GM23248 (cell line): ENCODE measurements at regions not wholly inside any gene's neighbourhood (a gene's known extent, or its start where the extent isn't known, plus 50 kb on each side); places are given as distances from the start of the nearest gene placed in this dataset.

Source experiments
- DNase-seq: peaks from one replicate; pipeline ENCODE4 v3.0.0-alpha.2; 2015
- H2AFZ ChIP-seq: fragments of 200-600 bp; sonication (generic); 2 replicates; pipeline ENCODE4 v1.6.1; 2016; ENCODE audit warnings: antibody characterized with exemption
- H3F3A ChIP-seq: fragments of 200-600 bp; sonication (generic); 2 replicates; pipeline ENCODE4 v1.6.1; 2016; ENCODE audit warnings: mild to moderate bottlenecking, antibody characterized with exemption, mixed run types; ENCODE audit not compliant: insufficient read depth
- H3K27ac ChIP-seq: fragments of 200-600 bp; sonication (generic); 2 replicates; pipeline ENCODE4 v1.5.1; 2016; ENCODE audit warnings: mild to moderate bottlenecking
- H3K27me3 ChIP-seq: fragments of 200-600 bp; sonication (generic); replicated peaks from 2 replicates; pipeline ENCODE4 v1.6.1; 2016; ENCODE audit warnings: mild to moderate bottlenecking; ENCODE audit not compliant: insufficient read depth
- H3K36me3 ChIP-seq: fragments of 200-600 bp; sonication (generic); 2 replicates; pipeline ENCODE4 v1.6.1; 2016; ENCODE audit warnings: low read depth, mild to moderate bottlenecking
- H3K4me1 ChIP-seq: fragments of 200-600 bp; sonication (generic); 2 replicates; pipeline ENCODE4 v1.6.1; 2016; ENCODE audit warnings: mild to moderate bottlenecking; ENCODE audit not compliant: insufficient read depth
- H3K4me2 ChIP-seq: fragments of 200-600 bp; sonication (generic); one replicate; pipeline ENCODE4 v1.6.1; 2016; ENCODE audit warnings: mild to moderate bottlenecking; ENCODE audit not compliant: unreplicated experiment
- H3K4me3 ChIP-seq: fragments of 200-600 bp; sonication (generic); 2 replicates; pipeline ENCODE4 v1.5.1; 2016; ENCODE audit warnings: mild to moderate bottlenecking
- H3K79me2 ChIP-seq: fragments of 200-600 bp; sonication (generic); 2 replicates; pipeline ENCODE4 v1.6.1; 2016; ENCODE audit warnings: mild to moderate bottlenecking; ENCODE audit not compliant: insufficient read depth
- H3K9ac ChIP-seq: fragments of 200-600 bp; sonication (generic); 2 replicates; pipeline ENCODE4 v1.6.1; 2016; ENCODE audit warnings: mild to moderate bottlenecking
- H3K9me2 ChIP-seq: fragments of 200-600 bp; sonication (generic); 2 replicates; pipeline ENCODE4 v1.6.1; 2016; ENCODE audit warnings: mixed run types, mild to moderate bottlenecking, moderate library complexity; ENCODE audit not compliant: insufficient read depth
- H3K9me3 ChIP-seq: fragments of 200-600 bp; sonication (generic); one replicate; pipeline ENCODE4 v1.6.1; 2017; ENCODE audit warnings: low read depth
- H4K20me1 ChIP-seq: fragments of 200-600 bp; sonication (generic); 2 replicates; pipeline ENCODE4 v1.6.0; 2016; ENCODE audit not compliant: insufficient read depth
- EZH2 ChIP-seq: fragments of 200-600 bp; sonication (generic); IDR thresholded peaks from 2 replicates; pipeline ENCODE4 v1.6.1; 2018; ENCODE audit warnings: antibody characterized with exemption, mild to moderate bottlenecking; ENCODE audit not compliant: insufficient read depth, poor library complexity, severe bottlenecking
- EZH2phosphoT487 ChIP-seq: fragments of 200-600 bp; sonication (generic); IDR thresholded peaks from 2 replicates; pipeline ENCODE4 v1.6.1; 2018; ENCODE audit warnings: antibody characterized with exemption, moderate library complexity, mild to moderate bottlenecking, low read depth; ENCODE audit not compliant: insufficient read depth
- WGBS, 2 experiments: methylation state at CpG; one replicate each; pipeline ENCODE4 v1.1.6; 2015 to 2017; ENCODE audit warnings: low lambda C conversion rate in 2 of 2, low coverage in 1 of 2; ENCODE audit errors: missing lambda C conversion rate in 2 of 2; 5-methylcytosine and 5-hydroxymethylcytosine counted together
- in situ Hi-C: fragments of 300-500 bp; cut with MboI; formaldehyde crosslinking; loops from 2 replicates; pipeline ENCODE4 v1.15.0; 2020

DNA sequence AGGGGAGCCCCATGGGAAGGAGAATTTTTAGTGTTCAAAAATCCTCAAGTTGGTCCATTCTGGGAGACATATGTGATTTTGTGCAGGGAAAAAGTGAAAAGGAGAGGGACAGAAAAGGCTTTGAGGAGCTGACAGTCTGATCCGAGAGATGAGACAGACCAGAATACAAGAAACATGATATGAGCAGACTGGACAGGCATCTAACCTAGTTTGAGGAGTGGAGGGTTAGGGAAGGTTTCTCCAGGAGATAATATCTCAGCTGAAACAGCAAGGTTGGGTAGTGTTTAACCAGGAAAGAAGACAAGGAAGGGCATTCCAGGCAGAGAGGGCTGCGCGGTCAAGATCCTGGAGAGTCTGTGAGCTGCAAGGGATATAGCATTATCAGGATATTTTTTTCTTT, 101.4 kb upstream of the NCAM1 start:
- Histone ChIP-seq H3K9me2 (no peaks in the 10 kb centered on the region), H3K4me3 (no peak overlapping the region), H3K36me3 (no peaks in the 10 kb centered on the region), H2AFZ (no peak overlapping the region), H3K9ac (no peak overlapping the region), H3F3A (no peaks in the 10 kb centered on the region), H3K9me3 (no peaks in the 10 kb centered on the region), H3K4me2 (no peak overlapping the region), H3K27me3 (0 out of 2 replicates have a peak, but pooled peaks cover 4% of the 10 kb centered on the region), H3K4me1 (no peaks in the 10 kb centered on the region), H3K27ac (no peak overlapping the region), H4K20me1 (no peaks in the 10 kb centered on the region), H3K79me2 (no peaks in the 10 kb centered on the region)
- no peak for DNase-seq
- TF ChIP-seq EZH2phosphoT487 (no peak), EZH2 (no peak)
- 78 to 86% methylated on average over 3 of the region's 3 CpGs for WGBS, 2 experiments
- in situ Hi-C loops, result no loop called here

DNA sequence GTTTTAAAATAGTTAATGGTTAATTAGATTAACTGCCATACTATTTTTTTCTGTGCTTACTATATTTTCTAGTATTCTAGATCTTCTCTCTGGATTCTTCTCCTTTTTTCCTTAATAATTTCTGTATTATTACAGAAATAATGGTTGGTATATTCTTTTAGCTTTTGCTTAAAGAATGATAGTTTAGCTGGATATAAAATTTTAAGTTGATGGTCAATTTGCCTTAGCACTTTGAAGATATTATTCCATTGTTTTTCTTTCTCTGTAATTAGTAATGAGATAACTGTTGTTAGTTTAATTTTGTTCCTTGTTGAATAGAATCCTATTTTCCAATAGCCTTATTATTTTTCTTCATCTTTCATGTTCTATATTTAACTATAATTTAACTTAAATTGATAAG, 99.9 kb upstream of the NCAM1 start:
- Histone ChIP-seq H3K4me1 (no peaks in the 10 kb centered on the region), H4K20me1 (no peaks in the 10 kb centered on the region), H3K79me2 (no peaks in the 10 kb centered on the region), H3K9me2 (no peaks in the 10 kb centered on the region), H3K9me3 (no peaks in the 10 kb centered on the region), H3F3A (no peaks in the 10 kb centered on the region), H3K36me3 (no peaks in the 10 kb centered on the region), H2AFZ (no peak overlapping the region), H3K4me3 (no peak overlapping the region), H3K27me3 (no peaks in the 10 kb centered on the region), H3K4me2 (no peak overlapping the region), H3K27ac (no peak overlapping the region), H3K9ac (no peak overlapping the region)
- in situ Hi-C loops, result no loop called here
- TF ChIP-seq EZH2phosphoT487 (no peak), EZH2 (no peak)
- DNase-seq, result no peak

DNA sequence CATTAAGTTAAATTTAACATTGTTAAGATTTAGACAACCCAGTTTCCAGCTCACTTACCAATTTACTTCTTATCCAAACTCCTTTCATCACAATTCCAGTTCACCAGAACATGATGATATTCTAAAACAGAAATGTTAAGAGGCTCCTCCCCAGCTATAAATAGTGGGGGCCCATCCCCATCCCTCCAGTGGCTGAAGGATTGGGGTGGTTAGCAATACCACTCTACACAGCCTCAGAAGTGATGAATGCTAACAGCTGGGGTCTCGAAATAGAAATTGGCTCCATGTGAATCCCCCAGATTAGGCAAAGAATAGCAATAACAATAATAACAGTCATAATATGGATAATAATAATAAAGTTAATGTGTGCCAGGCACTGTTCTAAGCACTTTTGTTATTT, 97.9 kb upstream of the NCAM1 start:
- Histone ChIP-seq H3K4me1 (no peaks in the 10 kb centered on the region), H3K9me3 (no peaks in the 10 kb centered on the region), H3K9ac (no peak overlapping the region), H3K27ac (no peak overlapping the region), H3K27me3 (no peaks in the 10 kb centered on the region), H4K20me1 (no peaks in the 10 kb centered on the region), H3K79me2 (no peaks in the 10 kb centered on the region), H3K36me3 (no peaks in the 10 kb centered on the region), H2AFZ (no peak overlapping the region), H3K4me2 (no peak overlapping the region), H3K9me2 (no peaks in the 10 kb centered on the region), H3F3A (no peaks in the 10 kb centered on the region), H3K4me3 (no peak overlapping the region)
- TF ChIP-seq EZH2phosphoT487, result no peak
- no peak for TF ChIP-seq EZH2
- DNase-seq, result no peak
- 8 to 12% methylated on average over 1 of the region's 1 CpG for WGBS, 2 experiments
- in situ Hi-C loops, result no loop called here

DNA sequence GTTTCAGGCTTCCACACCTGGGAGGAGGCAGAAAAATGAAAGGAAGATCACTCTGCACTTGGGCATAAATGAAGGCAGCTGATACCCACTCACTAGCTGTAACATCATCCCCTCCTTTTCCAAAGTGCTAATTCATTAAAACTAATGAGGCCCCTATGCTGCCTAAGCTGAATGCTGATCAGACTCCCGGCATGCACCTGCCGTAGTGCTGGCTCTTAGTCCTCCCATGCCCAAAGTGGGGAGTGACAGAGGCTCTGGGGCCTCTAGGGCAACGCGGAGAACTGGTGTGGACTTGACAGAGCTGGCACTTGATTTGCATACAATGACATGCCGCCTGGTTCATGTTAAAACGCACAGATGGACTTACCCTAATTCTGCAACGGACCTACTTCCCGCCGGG, 96.5 kb upstream of the NCAM1 start:
- H3K9ac ChIP-seq, result no peak overlapping the region
- H3K36me3 ChIP-seq, result no peaks in the 10 kb centered on the region
- no peaks in the 10 kb centered on the region for H3K4me1 ChIP-seq
- in situ Hi-C loops, result no loop called here
- no peaks in the 10 kb centered on the region for H3K79me2 ChIP-seq
- H3K9me2 ChIP-seq, result no peaks in the 10 kb centered on the region
- H3K27me3 ChIP-seq, result no peaks in the 10 kb centered on the region
- 47 to 54% methylated on average over 9 of the region's 9 CpGs for WGBS, 2 experiments
- TF ChIP-seq EZH2phosphoT487 (no peak), EZH2 (no peak)
- no peak overlapping the region for H3K4me2 ChIP-seq
- H3K4me3 ChIP-seq, result no peak overlapping the region
- no peaks in the 10 kb centered on the region for H4K20me1 ChIP-seq
- no peak for DNase-seq
- no peak overlapping the region for H3K27ac ChIP-seq
- H3K9me3 ChIP-seq, result no peaks in the 10 kb centered on the region
- H2AFZ ChIP-seq, result no peak overlapping the region
- H3F3A ChIP-seq, result no peaks in the 10 kb centered on the region

DNA sequence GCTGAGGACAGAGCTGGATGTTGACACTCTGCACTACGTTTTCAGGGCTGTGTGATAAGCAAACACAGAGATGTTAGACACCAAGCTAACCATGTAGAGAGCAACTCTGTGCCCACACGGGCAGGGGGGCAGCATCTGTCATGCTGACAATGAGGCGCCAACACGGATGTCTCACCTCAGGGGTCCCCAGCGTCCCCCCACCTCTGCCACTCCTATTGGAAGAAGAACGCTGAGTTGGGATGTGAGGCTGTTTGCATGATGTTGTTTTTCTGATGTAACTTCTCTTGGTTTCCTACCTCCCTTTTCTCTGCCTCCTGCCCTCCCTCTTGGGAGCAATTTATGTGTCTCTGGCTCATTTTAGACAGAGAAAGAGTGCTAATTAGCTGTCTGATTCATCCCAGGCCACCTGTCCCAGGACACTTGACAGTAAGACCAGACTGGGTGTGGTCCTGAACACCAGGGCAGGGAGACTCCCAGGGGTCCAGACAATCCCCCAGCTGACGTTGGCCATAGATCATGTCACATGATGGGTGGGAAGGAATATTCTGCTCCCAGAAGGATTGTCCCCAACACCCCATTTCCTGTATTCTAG, 89.2 kb upstream of the NCAM1 start:
- Histone ChIP-seq H3K9me3 (no peaks in the 10 kb centered on the region), H3K4me2 (no peak overlapping the region), H3K4me3 (no peak overlapping the region), H2AFZ (no peak overlapping the region), H3K9me2 (no peaks in the 10 kb centered on the region), H3K27me3 (no peaks in the 10 kb centered on the region; the same call in 1 of the 2 replicates), H3K27ac (no peak overlapping the region), H3F3A (no peaks in the 10 kb centered on the region), H4K20me1 (no peaks in the 10 kb centered on the region), H3K36me3 (no peaks in the 10 kb centered on the region), H3K9ac (no peak overlapping the region), H3K4me1 (no peaks in the 10 kb centered on the region), H3K79me2 (no peaks in the 10 kb centered on the region)
- in situ Hi-C loops, result no loop called here
- DNase-seq, result no peak
- TF ChIP-seq EZH2phosphoT487 (no peak), EZH2 (no peak)
- WGBS, 2 experiments, result 46 to 48% methylated on average over 7 of the region's 7 CpGs
